ENCODE measurements at regions not wholly inside any gene's neighbourhood (a gene's known extent, or its start where the extent isn't known, plus 50 kb on each side); places are given as distances from the start of the nearest gene placed in this dataset.

DNA sequence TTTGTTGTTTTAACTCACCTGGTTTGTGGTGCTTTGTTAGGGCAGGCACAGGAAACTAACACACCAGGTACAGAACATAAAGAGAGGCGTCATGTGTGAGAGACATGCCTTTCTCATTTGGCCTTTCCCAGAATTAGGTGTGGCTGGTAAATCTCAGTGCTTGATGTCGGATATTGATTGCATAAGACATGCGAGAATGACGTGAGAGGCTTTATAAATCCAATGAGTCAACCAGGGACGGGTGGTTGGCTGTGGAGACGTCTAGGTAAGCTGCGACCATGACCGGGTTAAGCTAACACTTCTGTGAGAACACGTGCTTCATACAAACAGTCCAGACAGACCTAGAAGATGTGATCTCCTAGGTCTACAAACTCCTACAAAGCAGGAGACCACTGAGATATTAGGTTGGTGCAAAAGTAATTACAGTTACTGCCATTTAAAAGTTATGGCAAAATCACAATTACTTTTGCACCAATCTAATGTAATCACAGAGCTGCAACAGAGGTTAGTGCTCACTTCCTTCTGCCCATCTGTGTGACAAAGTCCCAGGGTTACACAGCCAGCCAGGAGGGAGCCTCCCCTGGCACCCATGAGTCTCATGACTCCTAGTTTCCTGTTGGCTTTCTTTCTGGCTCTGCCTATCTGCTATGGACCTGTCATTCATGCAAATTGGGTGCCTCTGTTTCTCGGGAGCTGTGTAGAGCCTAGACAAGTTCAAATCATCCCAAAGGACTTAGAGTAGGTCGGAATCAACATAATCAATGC is 98.9 kb upstream of the ATP8B1 start:
- TF ChIP-seq FOS (IDR thresholded peaks at IDR 0.05; ENCODE audit: borderline replicate concordance, insufficient read depth, low read length) (no peak), JUN (IDR thresholded peaks at IDR 0.05; ENCODE audit: borderline replicate concordance, insufficient read depth, insufficient read length, low read depth) (no peak), MYC (IDR thresholded peaks at IDR 0.05; ENCODE audit: low read depth, low read length) (no peak), POLR2A (IDR thresholded peaks at IDR 0.05; ENCODE audit: low read depth, low read length) (no peak), POLR2AphosphoS5 (IDR thresholded peaks at IDR 0.05; ENCODE audit: insufficient read depth, low read depth, low read length) (no peak), GATA2 (IDR thresholded peaks at IDR 0.05; ENCODE audit: insufficient read depth, insufficient read length, low read depth, low read length) (no peak), EZH2 (IDR thresholded peaks at IDR 0.05; ENCODE audit: borderline replicate concordance, low read depth, low read length, severe bottlenecking) (no peak)
- TF ChIP-seq, protein P1, sequence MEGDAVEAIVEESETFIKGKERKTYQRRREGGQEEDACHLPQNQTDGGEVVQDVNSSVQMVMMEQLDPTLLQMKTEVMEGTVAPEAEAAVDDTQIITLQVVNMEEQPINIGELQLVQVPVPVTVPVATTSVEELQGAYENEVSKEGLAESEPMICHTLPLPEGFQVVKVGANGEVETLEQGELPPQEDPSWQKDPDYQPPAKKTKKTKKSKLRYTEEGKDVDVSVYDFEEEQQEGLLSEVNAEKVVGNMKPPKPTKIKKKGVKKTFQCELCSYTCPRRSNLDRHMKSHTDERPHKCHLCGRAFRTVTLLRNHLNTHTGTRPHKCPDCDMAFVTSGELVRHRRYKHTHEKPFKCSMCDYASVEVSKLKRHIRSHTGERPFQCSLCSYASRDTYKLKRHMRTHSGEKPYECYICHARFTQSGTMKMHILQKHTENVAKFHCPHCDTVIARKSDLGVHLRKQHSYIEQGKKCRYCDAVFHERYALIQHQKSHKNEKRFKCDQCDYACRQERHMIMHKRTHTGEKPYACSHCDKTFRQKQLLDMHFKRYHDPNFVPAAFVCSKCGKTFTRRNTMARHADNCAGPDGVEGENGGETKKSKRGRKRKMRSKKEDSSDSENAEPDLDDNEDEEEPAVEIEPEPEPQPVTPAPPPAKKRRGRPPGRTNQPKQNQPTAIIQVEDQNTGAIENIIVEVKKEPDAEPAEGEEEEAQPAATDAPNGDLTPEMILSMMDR (IDR thresholded peaks at IDR 0.05; ENCODE audit: extremely low read depth in 1 of 2, insufficient read depth in 1 of 2, low read depth in 1 of 2, low read length in 2 of 2) = no peak
- TF ChIP-seq, protein P2, sequence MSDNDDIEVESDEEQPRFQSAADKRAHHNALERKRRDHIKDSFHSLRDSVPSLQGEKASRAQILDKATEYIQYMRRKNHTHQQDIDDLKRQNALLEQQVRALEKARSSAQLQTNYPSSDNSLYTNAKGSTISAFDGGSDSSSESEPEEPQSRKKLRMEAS (IDR thresholded peaks at IDR 0.05; ENCODE audit: insufficient read depth, insufficient read length) = no peak
- no peak overlapping the region for H3K4me2 ChIP-seq (ENCODE audit: insufficient read depth, low read length)
- no peaks in the 10 kb centered on the region for H3K4me1 ChIP-seq (ENCODE audit: control insufficient read depth, extremely low read depth, insufficient read depth, low read length)
- H4K20me1 ChIP-seq (replicated peaks; ENCODE audit: control insufficient read depth, extremely low read depth, insufficient read depth, low read length) = no peaks in the 10 kb centered on the region
- no peaks in the 10 kb centered on the region for H3K36me3 ChIP-seq (ENCODE audit: control insufficient read depth in 2 of 2, extremely low read depth in 1 of 2, insufficient read depth in 2 of 2, low read length in 2 of 2)
- FAIRE-seq (no peak), DNase-seq (ENCODE audit: low read depth, low spot score) (no peak)
- H3K79me2 ChIP-seq (ENCODE audit: control insufficient read depth, insufficient read depth, low read length) = no peaks in the 10 kb centered on the region
- dilution Hi-C loops (cut with MboI; ENCODE audit: extremely low pct_ligation_motif_present, low sequenced_read_pairs) (no loop called here), intact Hi-C loops (cut with micrococcal nuclease) (no loop called here)
- no peaks in the 10 kb centered on the region for H3K9me1 ChIP-seq (replicated peaks; ENCODE audit: control insufficient read depth, extremely low read depth, insufficient read depth, low read length)
- ChIA-PET POLR2A (no interaction called here), CTCF (interaction anchor here (1.2 to 1.3 kb wide), 2 partner anchors 20 to 220 kb away, joined by 4 to 5 read pairs; no protein-coding TSS in a partner anchor)
- no TSS peak for BruUV-seq (replicated peaks)
- no peaks in the 10 kb centered on the region for H3K27me3 ChIP-seq (ENCODE audit: control insufficient read depth in 2 of 2, insufficient read depth in 2 of 2, low read length in 2 of 2)
- no peak overlapping the region for H3K9ac ChIP-seq (replicated peaks; ENCODE audit: extremely low read depth, insufficient read depth, low read length)
- H3K9me3 ChIP-seq (replicated peaks; ENCODE audit: control insufficient read depth, insufficient read depth, low read length) = no peaks in the 10 kb centered on the region
- H3K4me3 ChIP-seq (replicated peaks in 1 of 3; ENCODE audit: insufficient read depth in 1 of 3, low read depth in 1 of 3, low read length in 3 of 3) = no peak overlapping the region
- no peak overlapping the region for H3K27ac ChIP-seq (ENCODE audit: insufficient read depth, low read depth, low read length)
- no peak overlapping the region for H2AFZ ChIP-seq (ENCODE audit: low read depth, low read length)

Data from endothelial cell of umbilical vein (primary cell).